Stomach (tissue), 8 donors: ENCODE measurements at regions not wholly inside any gene's neighbourhood (a gene's known extent, or its start where the extent isn't known, plus 50 kb on each side); places are given as distances from the start of the nearest gene placed in this dataset.

ENCODE experiments used
- DNase-seq, 2 donors: peaks; one replicate each; pipeline versions ENCODE4 v3.0.0 to v3.0.0-alpha.2; 2013 to 2019
- H3K27ac ChIP-seq, 5 donors: fragments of 200-600 bp in 4 of 5; sonication (generic) in 4 of 5; one replicate each; pipeline ENCODE4 v1.5.1; 2013 to 2019; ENCODE audit warnings: mild to moderate bottlenecking in 1 of 5, moderate library complexity in 1 of 5
- H3K27me3 ChIP-seq, 3 donors: fragments of 200-600 bp; sonication (generic); one replicate each; pipeline ENCODE4 v1.5.1; 2017 to 2019; ENCODE audit warnings: mixed run types in 1 of 3
- H3K36me3 ChIP-seq, 4 donors: fragments of 200-600 bp; sonication (generic); 1 replicate in 3 of 4; 2 replicates in 1 of 4; pipeline ENCODE4 v1.5.1; 2016 to 2019
- H3K4me1 ChIP-seq, 4 donors: fragments of 200-600 bp; sonication (generic); one replicate each; pipeline ENCODE4 v1.5.1; 2016 to 2019
- H3K4me3 ChIP-seq, 4 donors: fragments of 200-600 bp; sonication (generic) in 3 of 4; one replicate each; pipeline ENCODE4 v1.5.1; 2016 to 2019; ENCODE audit warnings: mild to moderate bottlenecking in 1 of 4
- H3K9me3 ChIP-seq, 4 donors: fragments of 200-600 bp; sonication (generic); one replicate each; pipeline ENCODE4 v1.5.1; 2016 to 2019
- CTCF ChIP-seq, 7 experiments: fragments of 450-650 bp in 4 of 7; fragments of 200-600 bp in 3 of 7; sonication (generic) in 3 of 7; IDR thresholded peaks; one replicate each; pipeline ENCODE4 v1.5.1; 2016 to 2019; ENCODE audit warnings: antibody characterized with exemption in 7 of 7, control low read depth in 2 of 7, mild to moderate bottlenecking in 1 of 7
- EP300 ChIP-seq: sonication (generic); formaldehyde crosslinking; IDR thresholded peaks from one replicate; pipeline ENCODE4 v1.6.1; 2017; ENCODE audit warnings: antibody characterized with exemption
- POLR2A ChIP-seq, 4 donors: fragments of 450-650 bp; IDR thresholded peaks; one replicate each; pipeline ENCODE4 v1.6.1; 2016; ENCODE audit warnings: antibody characterized with exemption in 4 of 4, control low read depth in 2 of 4, mild to moderate bottlenecking in 1 of 4, moderate library complexity in 1 of 4
- POLR2AphosphoS5 ChIP-seq, 3 donors: sonication (generic); formaldehyde crosslinking; IDR thresholded peaks; one replicate each; pipeline ENCODE4 v1.6.1; 2016; ENCODE audit warnings: antibody characterized with exemption in 3 of 3
- WGBS, 5 donors: extraction: QIAGEN DNeasy Blood & Tissue Kit in 3 of 5; methylation state at CpG; one replicate each; pipeline versions ENCODE4 v1.1.5 to v1.1.7; 2013 to 2018; 5-methylcytosine and 5-hydroxymethylcytosine counted together
- intact Hi-C: fragments of 100-400 bp; cut with DNase I; formaldehyde crosslinking; loops from one replicate; pipeline ENCODE4 v1.15.1; 2023; ENCODE audit warnings: low total_unique reads
- donor health status: healthy with polysubstance abuse.
- donor health status: Bipolar disorder and iron deficiency.
- donor health status: healthy.

GRCh38 chr16:26510924-26511323 is 555.8 kb upstream of the C16orf82 start:
- H3K9me3 ChIP-seq = no peaks in the 10 kb centered on the region
- WGBS, 5 donors = 23 to 77% (median 38%) methylated on average over 1 of the region's 1 CpG
- H3K4me3 ChIP-seq = no peak overlapping the region
- H3K36me3 ChIP-seq = no peaks in the 10 kb centered on the region
- TF ChIP-seq POLR2A (IDR thresholded peaks at IDR 0.05) = no peak
- H3K27me3 ChIP-seq = no peaks in the 10 kb centered on the region
- intact Hi-C loops = no loop called here
- H3K27ac ChIP-seq = no peak overlapping the region
- H3K4me1 ChIP-seq = no peaks in the 10 kb centered on the region
- DNase-seq = no peak

DNA sequence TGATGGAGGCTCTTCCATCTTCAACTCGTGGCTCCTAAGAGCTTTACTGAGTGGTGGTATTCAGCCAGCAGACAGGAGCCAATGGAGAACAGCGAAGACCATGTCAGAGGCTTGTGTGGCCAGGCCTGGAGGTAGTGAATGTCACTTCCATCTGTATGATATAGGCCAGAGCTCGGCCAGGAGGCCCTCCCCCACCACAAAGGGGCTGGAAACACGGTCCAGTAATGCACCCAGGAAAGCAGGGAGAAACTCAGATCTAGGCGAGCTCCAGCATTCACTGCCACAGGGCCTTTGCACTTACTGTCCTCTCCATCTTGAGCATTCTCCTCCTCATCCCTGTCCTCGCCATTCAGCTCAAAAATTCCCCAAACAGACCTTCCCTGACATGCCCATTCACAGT is 555.3 kb upstream of the C16orf82 start:
- H3K27ac ChIP-seq = no peak overlapping the region
- DNase-seq = no peak
- TF ChIP-seq CTCF (IDR thresholded peaks at IDR 0.05) (no peak), EP300 (no peak), POLR2AphosphoS5 (IDR thresholded peaks at IDR 0.05) (no peak), POLR2A (IDR thresholded peaks at IDR 0.05) (no peak)
- no peaks in the 10 kb centered on the region for H3K36me3 ChIP-seq
- H3K9me3 ChIP-seq = no peaks in the 10 kb centered on the region
- 44 to 55% (median 47%) methylated on average over 6 of the region's 6 CpGs for WGBS, 5 donors
- H3K27me3 ChIP-seq = no peaks in the 10 kb centered on the region
- H3K4me1 ChIP-seq = no peaks in the 10 kb centered on the region
- no peak overlapping the region for H3K4me3 ChIP-seq
- intact Hi-C loops = no loop called here

GRCh38 chr16:26521626-26522025 is 545.1 kb upstream of the C16orf82 start:
- 49 to 84% (median 62%) methylated on average over 4 of the region's 4 CpGs for WGBS, 5 donors
- TF ChIP-seq POLR2A (IDR thresholded peaks at IDR 0.05) = no peak
- TF ChIP-seq EP300 = no peak
- TF ChIP-seq POLR2AphosphoS5 (IDR thresholded peaks at IDR 0.05) = no peak
- no peak for TF ChIP-seq CTCF (IDR thresholded peaks at IDR 0.05)
- Histone ChIP-seq H3K9me3 (no peaks in the 10 kb centered on the region), H3K36me3 (no peaks in the 10 kb centered on the region), H3K27me3 (peaks cover 0 to 3% (median 0%) of the 10 kb centered on the region in 3 donors), H3K4me1 (no peaks in the 10 kb centered on the region), H3K4me3 (no peak overlapping the region), H3K27ac (no peak overlapping the region)
- intact Hi-C loops = no loop called here
- DNase-seq = no peak

- Histone ChIP-seq H3K36me3 (no peaks in the 10 kb centered on the region), H3K9me3 (no peaks in the 10 kb centered on the region), H3K27ac (no peak overlapping the region), H3K4me1 (no peaks in the 10 kb centered on the region), H3K27me3 (peaks cover 0 to 3% (median 0%) of the 10 kb centered on the region in 3 donors), H3K4me3 (no peak overlapping the region)
- no peak for TF ChIP-seq CTCF (IDR thresholded peaks at IDR 0.05)
- 69 to 93% (median 90%) methylated on average over 6 of the region's 6 CpGs for WGBS, 5 donors
- DNase-seq = no peak
- intact Hi-C loops = no loop called here
Measured at GRCh38 chr16:26524281-26524680, 542.4 kb upstream of the C16orf82 start.

DNA sequence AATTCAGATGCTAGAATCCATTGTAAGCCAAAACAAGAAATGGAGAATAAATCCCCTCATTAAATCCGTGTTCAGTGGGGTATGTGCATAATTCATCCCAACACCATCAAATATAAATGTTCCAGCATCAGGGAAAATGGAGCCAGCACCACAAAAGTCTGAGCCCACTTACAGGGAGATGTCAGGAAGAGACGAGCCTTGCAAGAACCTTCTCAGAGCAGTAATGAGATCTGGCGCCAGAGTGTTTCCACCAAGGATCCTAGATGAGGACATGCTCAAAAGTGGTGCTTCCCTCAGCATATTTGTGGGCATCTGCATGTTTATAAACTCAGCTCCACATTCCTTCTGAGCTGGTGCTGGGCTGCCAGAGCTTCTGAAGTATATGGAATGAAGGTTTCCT is 541.9 kb upstream of the C16orf82 start:
- no peaks in the 10 kb centered on the region for H3K36me3 ChIP-seq
- H3K4me3 ChIP-seq = no peak overlapping the region
- TF ChIP-seq CTCF (IDR thresholded peaks at IDR 0.05) = no peak
- 76 to 86% (median 82%) methylated on average over 3 of the region's 3 CpGs for WGBS, 5 donors
- intact Hi-C loops = no loop called here
- peaks cover 0 to 2% (median 0%) of the 10 kb centered on the region in 3 donors for H3K27me3 ChIP-seq
- H3K27ac ChIP-seq = no peak overlapping the region
- no peaks in the 10 kb centered on the region for H3K9me3 ChIP-seq
- no peak for DNase-seq
- H3K4me1 ChIP-seq = no peaks in the 10 kb centered on the region
